Colonic mucosa (tissue), 4 donors: ENCODE measurements at regions not wholly inside any gene's neighbourhood (a gene's known extent, or its start where the extent isn't known, plus 50 kb on each side); places are given as distances from the start of the nearest gene placed in this dataset.

Experiments
- DNase-seq: peaks from one replicate; pipeline ENCODE4 v3.0.0-alpha.2; 2020
- H3K27ac ChIP-seq: fragments of 200-600 bp; one replicate; pipeline ENCODE4 v1.8.0; 2021
- H3K27me3 ChIP-seq: fragments of 200-600 bp; one replicate; pipeline ENCODE4 v1.8.0; 2021
- H3K36me3 ChIP-seq: fragments of 200-600 bp; one replicate; pipeline ENCODE4 v1.8.0; 2021
- H3K4me1 ChIP-seq: fragments of 200-600 bp; one replicate; pipeline ENCODE4 v1.8.0; 2021; ENCODE audit warnings: mild to moderate bottlenecking
- H3K4me3 ChIP-seq: fragments of 200-600 bp; one replicate; pipeline ENCODE4 v1.8.0; 2021
- H3K9ac ChIP-seq, 2 donors: one replicate each; pipeline ENCODE4 v1.7.0; 2013; ENCODE audit warnings: control low read depth in 2 of 2, low read depth in 2 of 2, low read length in 2 of 2
- H3K9me3 ChIP-seq: fragments of 200-600 bp; one replicate; pipeline ENCODE4 v1.8.0; 2021
- intact Hi-C: fragments of 100-400 bp; cut with DNase I; formaldehyde crosslinking; loops from one replicate; pipeline ENCODE4 v1.14.1; 2022
- TF ChIP-seq, protein P1 (sequence below): fragments of 200-600 bp; IDR thresholded peaks from one replicate; pipeline ENCODE4 v1.8.0; 2022; ENCODE audit warnings: antibody characterized with exemption, mild to moderate bottlenecking
- donor health status: healthy.
- donor health status: DM: no; HTN: no; CAD: no.
- donor health status: DM: no; HTN: no; CAD: no.

DNA sequence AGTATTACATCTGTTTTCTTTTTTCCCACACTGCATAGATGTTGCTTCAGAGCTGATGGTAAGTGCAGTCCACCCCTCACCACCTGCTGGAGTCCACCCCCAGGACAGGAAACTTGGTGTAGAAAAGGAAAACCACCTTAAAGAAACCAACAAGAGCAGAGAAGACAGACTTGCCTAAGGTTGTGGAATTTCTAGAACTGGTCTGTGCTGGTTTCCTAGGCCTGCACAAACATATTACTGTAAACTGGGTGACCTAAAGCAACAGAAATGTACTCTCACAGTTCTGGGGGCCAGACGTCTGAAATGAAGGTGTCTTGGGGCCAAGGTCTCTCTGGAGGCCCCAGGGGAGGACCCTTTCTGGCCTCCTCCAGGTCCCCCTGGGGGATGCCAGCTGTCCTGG, 293.4 kb upstream of the IRX1 start:
- no peak overlapping the region for H3K9ac ChIP-seq
- H3K9me3 ChIP-seq = no peaks in the 10 kb centered on the region
- H3K27me3 ChIP-seq = no peaks in the 10 kb centered on the region
- H3K36me3 ChIP-seq = no peaks in the 10 kb centered on the region
- TF ChIP-seq, protein P1, sequence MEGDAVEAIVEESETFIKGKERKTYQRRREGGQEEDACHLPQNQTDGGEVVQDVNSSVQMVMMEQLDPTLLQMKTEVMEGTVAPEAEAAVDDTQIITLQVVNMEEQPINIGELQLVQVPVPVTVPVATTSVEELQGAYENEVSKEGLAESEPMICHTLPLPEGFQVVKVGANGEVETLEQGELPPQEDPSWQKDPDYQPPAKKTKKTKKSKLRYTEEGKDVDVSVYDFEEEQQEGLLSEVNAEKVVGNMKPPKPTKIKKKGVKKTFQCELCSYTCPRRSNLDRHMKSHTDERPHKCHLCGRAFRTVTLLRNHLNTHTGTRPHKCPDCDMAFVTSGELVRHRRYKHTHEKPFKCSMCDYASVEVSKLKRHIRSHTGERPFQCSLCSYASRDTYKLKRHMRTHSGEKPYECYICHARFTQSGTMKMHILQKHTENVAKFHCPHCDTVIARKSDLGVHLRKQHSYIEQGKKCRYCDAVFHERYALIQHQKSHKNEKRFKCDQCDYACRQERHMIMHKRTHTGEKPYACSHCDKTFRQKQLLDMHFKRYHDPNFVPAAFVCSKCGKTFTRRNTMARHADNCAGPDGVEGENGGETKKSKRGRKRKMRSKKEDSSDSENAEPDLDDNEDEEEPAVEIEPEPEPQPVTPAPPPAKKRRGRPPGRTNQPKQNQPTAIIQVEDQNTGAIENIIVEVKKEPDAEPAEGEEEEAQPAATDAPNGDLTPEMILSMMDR = no peak
- no peaks in the 10 kb centered on the region for H3K4me1 ChIP-seq
- DNase-seq = no peak
- H3K27ac ChIP-seq = no peak overlapping the region
- intact Hi-C loops = no loop called here
- H3K4me3 ChIP-seq = no peak overlapping the region

DNA sequence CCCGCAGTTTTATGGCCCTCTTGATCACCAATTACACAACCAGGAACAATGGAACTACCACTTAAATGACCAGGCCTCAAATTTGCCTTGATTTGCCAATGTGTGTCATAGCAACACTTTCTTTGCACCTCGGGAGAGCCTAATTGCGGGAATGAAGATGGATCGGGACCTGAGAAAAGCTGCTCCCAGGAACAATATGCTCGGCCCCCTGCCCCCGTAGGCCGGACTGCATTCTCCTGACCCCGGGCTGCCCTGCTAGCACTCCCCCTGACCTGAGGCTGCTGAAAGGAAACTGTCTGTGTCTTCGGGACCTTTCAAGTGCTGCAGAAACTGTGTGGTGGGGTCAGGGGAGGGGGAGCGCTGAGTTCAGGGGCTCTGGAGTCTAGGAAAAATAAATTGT, 294.3 kb upstream of the IRX1 start:
- no peak for DNase-seq
- Histone ChIP-seq H3K36me3 (no peaks in the 10 kb centered on the region), H3K9me3 (no peaks in the 10 kb centered on the region), H3K9ac (no peak overlapping the region), H3K4me1 (no peaks in the 10 kb centered on the region), H3K4me3 (no peak overlapping the region), H3K27me3 (no peaks in the 10 kb centered on the region), H3K27ac (no peak overlapping the region)
- TF ChIP-seq, protein P1 = no peak
- intact Hi-C loops = no loop called here

DNA sequence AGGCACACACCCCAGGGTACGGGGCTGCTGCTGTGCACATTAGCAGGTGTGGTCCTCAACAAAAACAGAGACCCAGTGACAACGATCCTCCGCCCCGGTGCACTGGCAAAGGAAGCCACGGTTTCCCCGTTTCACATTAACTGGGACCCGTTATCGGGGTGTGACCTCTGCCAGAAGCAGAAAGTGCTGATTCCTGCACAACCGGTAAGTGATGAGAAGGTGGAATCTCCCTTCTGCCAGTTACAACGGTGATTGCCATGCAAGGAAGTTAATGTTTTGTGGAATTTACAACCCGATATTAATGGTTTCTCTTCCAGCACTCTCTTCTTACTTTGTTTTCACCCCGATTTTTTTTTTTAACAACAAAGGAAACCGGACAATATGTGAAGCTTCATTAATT, 294.9 kb upstream of the IRX1 start:
- Histone ChIP-seq H3K9me3 (no peaks in the 10 kb centered on the region), H3K36me3 (no peaks in the 10 kb centered on the region), H3K4me1 (no peaks in the 10 kb centered on the region), H3K4me3 (no peak overlapping the region), H3K9ac (no peak overlapping the region), H3K27me3 (no peaks in the 10 kb centered on the region), H3K27ac (no peak overlapping the region)
- DNase-seq = no peak
- intact Hi-C loops = no loop called here
- TF ChIP-seq, protein P1 = no peak

DNA sequence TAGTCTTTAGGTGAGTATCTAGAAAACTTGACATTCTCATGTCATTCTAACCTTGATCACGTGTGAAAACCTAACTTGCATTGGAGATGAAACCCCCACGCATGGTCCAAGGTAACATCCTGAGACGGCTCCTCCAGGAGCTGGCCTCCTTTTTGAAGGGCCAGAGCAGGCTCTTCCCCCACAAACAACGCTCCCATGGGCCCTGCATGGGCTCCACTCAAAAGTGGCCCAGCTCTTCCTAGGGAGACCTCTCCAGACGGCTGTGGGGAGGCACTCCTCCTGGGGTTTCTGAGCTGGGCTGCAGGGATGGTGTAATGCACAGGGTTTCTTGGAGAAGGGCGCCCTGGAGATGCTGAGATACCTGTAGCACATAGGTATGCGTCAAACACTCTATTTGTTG, 296.2 kb upstream of the IRX1 start:
- Histone ChIP-seq H3K9me3 (no peaks in the 10 kb centered on the region), H3K27ac (no peak overlapping the region), H3K4me1 (no peaks in the 10 kb centered on the region), H3K27me3 (no peaks in the 10 kb centered on the region), H3K9ac (no peak overlapping the region), H3K36me3 (no peaks in the 10 kb centered on the region), H3K4me3 (no peak overlapping the region)
- intact Hi-C loops = no loop called here
- TF ChIP-seq, protein P1 = no peak
- DNase-seq = no peak

DNA sequence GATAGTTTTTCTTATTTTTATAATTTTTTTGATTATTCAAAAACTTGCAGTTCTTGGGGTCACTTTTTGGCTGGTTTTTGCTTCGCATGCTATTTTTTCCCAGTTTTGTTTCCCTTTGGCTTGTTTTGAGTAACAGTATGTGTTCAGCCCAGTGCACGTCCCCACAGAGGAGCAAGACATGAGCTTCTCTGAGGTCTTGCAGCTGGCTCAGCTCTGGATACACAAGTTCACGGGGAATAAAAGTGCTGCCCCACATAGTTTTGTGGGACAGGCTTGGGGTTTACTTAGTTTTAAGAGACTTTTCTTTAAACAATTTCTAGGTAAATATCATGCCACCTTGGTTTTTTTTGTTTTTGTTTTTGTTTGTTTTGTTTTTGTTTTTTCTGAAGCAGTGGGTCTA, 297.8 kb upstream of the IRX1 start:
- no peak for DNase-seq
- Histone ChIP-seq H3K4me3 (no peak overlapping the region), H3K27ac (no peak overlapping the region), H3K36me3 (no peaks in the 10 kb centered on the region), H3K9me3 (no peaks in the 10 kb centered on the region), H3K4me1 (no peaks in the 10 kb centered on the region), H3K27me3 (no peaks in the 10 kb centered on the region), H3K9ac (no peak overlapping the region)
- intact Hi-C loops = no loop called here
- TF ChIP-seq, protein P1 = no peak

DNA sequence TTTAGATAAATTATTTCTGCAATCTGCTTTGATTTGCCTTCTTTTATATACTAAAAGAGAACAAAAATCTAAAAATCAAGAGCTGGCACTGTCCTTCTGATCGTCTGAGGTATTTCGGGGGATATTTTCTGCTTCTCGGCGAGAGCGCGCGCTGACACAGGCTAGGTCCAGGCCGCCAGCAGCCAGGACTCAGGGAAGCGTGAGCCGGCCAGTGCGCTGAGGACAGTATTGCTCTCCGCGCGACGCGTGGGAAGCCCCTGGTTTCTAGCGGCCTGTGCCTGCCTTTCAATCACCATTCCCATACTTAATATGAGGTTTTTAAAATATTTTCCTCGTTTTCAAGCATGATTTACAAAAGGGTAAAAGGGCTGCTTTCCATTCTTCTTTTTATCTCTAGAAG, 307.3 kb upstream of the IRX1 start:
- DNase-seq = no peak
- intact Hi-C loops = no loop called here
- H3K27ac ChIP-seq = no peak overlapping the region
- H3K9me3 ChIP-seq = no peaks in the 10 kb centered on the region
- no peak overlapping the region for H3K4me3 ChIP-seq
- no peak overlapping the region for H3K9ac ChIP-seq
- no peaks in the 10 kb centered on the region for H3K27me3 ChIP-seq
- TF ChIP-seq, protein P1 = no peak
- H3K4me1 ChIP-seq = no peaks in the 10 kb centered on the region
- no peaks in the 10 kb centered on the region for H3K36me3 ChIP-seq
